Middle frontal gyrus (tissue), 1 donor: ENCODE measurements at regions not wholly inside any gene's neighbourhood (a gene's known extent, or its start where the extent isn't known, plus 50 kb on each side); places are given as distances from the start of the nearest gene placed in this dataset.

Experiments used
- DNase-seq: peaks from one replicate; pipeline ENCODE4 v3.0.0-alpha.2; 2015; ENCODE audit warnings: low spot score; ENCODE audit errors: extremely low spot score

DNA sequence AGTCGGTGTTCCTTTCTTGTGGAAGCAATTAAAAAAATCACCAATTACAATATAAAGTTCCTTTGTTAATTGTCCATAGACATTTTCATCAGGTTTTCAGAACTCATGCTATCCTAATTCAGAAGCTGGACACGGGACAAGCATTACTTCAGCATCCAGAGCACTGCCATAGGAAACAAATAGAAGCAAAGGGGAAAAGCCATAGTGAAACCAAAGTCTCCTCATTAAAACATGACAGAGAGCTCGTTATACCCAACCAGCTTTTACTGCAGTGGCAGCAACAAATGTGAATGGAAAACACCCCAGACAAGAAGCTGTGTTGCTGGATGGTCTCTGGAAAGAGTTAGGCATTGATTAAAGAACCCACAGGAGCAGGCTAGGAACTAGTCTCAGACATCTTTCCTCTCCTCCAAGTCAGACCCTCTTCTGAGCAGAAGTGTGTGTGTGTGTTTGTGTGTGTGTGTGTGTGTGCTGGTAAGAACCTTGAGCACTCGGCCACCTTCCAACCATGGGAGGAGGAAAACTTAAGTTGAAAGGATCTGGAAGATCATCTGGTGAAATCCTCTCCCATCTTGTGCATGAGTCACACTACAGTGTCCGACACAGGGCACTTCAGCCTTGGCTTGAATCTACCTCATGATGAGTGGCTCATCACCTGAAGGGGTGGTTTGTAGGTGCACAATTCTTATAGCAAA is 162.6 kb upstream of the ADAMTS16 start:
- no peak for DNase-seq

DNA sequence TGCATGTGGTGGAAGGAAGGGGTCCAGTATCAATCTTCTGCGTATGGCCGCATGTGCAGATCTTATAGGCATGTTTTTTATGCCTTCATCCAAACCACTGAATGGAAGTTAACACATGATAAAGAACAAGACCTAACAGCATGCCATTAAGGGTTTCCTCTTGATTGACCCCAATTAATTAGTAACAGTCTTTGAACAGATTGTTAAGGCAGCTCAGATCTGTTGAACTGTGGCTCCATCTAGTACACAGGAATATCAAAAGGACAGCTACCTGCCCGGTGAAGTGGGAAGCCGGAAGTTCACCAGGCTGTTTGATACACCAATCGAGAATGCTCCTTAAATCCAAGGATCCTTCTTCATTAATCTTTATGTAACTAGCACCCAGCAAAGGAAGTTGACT is 159.9 kb upstream of the ADAMTS16 start:
- no peak for DNase-seq

DNA sequence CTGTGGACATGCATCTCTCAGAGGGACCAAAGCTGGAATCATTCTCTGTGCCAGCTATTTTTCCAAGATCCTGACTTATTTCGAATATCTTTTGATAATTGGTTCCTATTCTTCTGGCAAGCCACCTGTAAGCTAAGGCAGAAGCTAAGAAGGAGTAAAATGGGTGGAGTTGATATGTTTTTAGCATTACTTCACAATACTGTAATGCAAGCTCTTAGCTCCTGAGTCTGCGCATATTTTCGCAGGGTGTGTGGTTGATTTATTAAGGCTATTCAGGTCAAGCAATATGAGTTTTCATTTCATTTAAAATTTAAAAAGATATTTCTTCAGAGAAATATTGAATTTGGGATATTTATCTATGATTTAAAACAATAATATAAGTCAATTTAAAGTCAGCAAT is 158.5 kb upstream of the ADAMTS16 start:
- DNase-seq = no peak

DNA sequence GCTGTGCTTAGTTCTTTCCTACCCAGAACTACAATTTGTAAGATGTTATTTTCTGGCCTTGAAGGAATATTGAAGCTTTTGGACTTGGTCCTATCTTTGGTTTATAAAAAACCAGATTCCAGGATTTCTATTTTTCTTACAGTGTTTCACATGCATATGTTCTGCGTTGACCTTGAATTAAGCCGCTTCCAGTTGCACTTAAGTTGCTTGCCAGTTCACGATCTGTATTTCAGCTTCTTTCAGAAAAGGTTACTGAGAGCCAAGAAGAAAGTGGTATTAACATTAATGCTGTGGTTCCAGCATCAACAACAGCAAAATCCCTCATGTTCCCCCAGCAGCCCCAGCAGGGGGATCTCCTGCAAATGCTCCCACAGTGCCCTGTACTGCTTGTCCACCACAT is 156.4 kb upstream of the ADAMTS16 start:
- no peak for DNase-seq

DNA sequence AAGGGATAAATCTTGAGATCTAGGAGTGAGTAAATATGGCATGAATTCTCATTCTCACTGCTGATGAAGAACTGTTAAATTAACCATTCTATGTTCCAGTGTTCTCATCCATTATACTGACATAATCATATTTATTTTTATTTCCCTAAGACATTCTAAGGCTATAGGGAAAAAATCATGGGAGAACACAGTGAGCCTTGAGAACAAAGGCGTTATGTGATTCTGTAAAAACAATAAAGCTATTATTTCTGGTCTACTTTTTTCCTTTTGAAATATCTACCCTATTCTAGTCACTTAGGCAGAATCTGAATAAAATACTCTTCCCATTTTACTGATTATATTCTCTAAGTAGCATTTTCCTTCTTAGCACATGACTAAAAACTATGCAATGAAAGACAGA is 155.7 kb upstream of the ADAMTS16 start:
- no peak for DNase-seq

DNA sequence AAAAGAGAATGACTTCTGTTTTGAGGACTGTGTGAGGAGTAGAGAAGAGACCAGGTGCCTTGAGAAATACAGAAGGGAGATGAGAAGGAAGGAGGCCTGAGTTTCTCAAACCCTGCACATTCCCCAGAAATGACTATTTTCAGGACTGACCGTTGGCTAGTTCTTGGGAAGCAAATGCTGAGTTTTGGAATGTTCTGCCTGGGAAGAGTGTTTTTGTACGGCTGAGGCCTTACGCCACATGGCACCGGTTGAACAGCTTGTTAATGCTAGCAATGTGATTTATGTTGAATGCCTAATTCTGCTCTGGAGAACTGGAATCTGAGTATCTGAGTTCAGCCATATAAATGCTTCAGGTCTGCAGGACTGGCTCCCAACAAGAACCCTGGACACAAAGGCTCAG is 152.7 kb upstream of the ADAMTS16 start:
- no peak for DNase-seq

DNA sequence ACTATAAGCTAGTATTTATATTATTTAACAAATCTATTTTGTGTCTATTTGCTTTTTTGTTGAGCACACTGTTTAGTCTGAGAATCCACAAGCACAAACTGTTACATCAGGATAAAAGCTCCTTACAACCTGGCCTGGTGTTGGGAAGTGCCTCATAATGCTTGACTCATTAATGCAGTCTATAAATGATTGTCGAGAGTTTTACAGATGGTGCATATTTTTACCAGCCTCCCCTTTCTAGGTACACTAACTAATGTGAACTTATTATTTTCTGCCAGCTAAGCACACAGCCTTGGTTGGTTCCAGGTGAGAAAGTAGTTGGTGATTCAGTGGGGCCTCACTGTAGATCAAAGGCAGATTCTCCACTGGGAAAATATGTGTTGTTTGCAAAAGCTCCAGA is 151.0 kb upstream of the ADAMTS16 start:
- DNase-seq = no peak

DNA sequence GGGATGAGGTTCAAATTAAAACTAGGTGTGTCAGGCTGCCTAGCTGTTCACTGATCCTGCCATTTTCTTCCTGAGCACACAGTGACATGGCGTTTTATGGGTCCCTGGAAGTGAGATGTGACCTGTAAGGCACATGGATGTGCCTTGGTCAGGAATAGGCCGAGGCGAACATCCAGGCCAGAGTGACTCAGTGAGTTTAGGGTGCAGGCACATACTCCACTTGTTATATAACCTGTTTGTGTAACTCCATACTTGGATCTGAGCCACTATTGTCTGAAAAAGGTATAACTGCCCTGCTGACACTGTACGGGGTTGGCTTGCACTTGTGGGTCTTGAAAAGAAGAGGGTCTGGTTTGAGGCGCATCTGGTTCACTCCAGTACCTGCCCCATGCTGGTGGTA is 150.1 kb upstream of the ADAMTS16 start:
- DNase-seq = no peak

DNA sequence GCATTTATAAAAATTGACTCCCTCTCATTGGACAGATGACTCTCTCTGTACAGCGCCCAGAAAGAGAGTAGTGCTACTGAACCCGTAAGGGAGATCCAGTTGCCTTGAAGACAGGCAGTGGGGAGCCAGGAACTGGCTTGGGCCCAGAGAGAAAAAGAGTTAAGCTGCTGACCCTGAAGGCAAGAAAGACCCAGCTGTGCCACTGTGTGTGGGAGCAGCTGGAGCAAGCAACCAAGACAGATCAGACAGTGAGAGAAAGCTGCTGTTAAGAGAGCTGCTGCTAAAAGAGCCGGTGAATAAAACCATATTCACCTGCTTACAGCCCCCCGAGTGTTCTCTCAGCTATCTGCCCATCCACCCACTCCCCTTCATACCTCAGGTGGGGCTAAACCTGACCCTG is 149.7 kb upstream of the ADAMTS16 start:
- DNase-seq = no peak

DNA sequence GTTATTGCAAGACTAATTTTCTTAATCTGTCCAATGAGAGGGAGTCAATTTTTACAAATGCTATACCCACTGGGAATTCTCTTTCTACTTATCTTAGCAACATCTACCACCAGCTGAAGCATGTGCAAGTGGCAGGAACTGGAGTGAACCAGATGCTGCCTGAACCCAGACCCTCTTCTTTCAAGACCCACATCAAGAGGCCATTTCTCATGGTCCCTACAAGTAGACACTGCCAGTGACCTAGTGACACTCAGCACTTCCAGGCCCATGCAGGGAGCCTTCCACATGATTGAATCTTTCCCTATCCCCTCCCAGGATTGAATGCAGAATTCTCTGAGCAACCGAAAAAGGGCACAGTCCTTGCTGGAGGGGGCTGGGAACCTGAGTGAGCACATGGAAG is 148.2 kb upstream of the ADAMTS16 start:
- DNase-seq = no peak

DNA sequence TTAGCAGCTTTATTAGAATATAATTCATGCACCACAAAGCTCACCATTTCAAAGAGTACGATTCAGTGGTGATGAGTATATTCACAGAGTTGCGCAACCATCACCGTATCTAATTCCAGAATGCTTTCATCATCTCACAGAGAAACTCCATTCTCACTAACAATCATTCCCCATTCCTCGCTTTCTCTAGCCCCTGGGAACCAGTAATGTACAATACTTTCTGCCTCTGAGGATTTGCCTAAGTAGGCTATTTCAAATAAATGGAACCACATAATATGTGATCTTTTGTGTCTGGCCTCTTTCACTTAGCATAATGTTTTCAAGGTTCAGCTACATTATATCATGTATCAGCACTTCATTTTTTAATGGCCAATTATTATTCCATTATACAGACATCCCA is 145.1 kb upstream of the ADAMTS16 start:
- no peak for DNase-seq

DNA sequence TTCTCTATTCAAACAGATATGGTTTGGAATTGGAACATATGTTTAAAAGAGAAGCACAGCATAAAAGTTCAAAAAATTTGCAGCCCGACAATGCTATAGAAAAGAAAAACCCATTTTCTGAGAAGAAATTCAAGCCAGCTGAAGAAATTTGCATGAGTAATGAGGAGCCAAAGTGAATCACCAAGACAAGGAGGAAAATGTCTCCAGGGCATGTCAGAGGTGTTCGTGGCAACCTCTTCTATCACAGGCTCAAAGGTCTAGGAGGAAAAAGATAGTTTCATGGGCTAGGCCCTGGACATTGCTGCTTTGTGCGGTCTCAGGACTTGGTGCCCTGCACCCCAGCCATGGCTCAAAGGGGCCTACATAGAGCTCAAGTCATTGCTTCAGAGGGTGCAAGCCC is 134.8 kb upstream of the ADAMTS16 start:
- no peak for DNase-seq

DNA sequence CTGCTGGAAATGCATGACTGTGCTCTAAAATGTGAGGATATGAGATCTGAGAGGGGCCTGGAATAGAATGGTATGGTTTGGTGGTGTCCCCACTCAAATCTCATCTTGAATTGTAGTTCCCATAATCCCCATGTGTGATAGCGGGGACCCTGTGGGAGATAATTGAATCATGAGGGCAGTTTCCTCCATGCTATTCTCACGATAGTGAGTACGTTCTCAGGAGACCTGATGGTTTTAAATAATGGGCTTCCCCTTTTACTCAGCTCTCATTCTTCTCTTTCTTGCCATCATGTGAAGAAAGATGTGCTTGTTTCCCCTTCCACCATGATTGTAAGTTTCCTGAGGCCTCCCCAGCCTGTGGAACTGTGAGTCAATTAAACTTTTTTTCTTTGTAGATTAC is 133.6 kb upstream of the ADAMTS16 start:
- no peak for DNase-seq

DNA sequence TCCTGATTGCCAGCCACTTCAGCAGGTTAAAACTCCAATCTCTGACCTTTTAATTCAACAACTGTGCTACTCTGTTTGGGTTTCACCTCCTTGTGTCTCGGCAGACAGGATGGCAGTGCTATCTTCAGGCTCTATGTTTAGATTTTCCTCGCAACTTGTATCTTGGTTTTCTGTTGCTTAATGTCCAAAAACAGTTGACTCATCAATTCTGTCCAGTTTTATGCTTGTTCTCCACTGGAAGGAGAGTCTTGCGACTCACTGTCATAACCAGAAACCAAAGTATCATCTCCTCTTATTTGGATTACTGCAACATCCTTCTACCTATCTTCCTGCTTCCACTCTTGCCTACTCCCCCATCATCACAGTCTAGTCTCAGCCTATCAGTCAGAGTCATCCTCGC is 130.9 kb upstream of the ADAMTS16 start:
- DNase-seq = no peak

DNA sequence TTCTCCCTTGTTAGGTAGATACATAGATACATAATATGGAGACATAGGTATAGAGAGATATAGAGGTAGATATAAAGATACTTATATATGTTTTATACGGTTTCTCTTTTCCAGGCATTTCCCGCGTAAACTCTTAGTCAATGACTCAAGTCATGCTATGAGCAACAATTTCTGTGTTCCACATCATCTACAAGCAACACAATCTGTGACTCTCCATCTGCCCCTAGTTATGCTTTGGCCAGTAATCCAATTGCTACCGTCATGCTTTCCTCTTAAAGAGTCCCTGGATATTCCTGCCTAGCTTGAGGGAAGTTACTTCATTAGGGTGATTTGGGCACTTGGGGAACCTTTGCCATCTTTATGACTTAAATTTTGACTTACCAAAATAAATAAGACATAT is 129.0 kb upstream of the ADAMTS16 start:
- DNase-seq = no peak

DNA sequence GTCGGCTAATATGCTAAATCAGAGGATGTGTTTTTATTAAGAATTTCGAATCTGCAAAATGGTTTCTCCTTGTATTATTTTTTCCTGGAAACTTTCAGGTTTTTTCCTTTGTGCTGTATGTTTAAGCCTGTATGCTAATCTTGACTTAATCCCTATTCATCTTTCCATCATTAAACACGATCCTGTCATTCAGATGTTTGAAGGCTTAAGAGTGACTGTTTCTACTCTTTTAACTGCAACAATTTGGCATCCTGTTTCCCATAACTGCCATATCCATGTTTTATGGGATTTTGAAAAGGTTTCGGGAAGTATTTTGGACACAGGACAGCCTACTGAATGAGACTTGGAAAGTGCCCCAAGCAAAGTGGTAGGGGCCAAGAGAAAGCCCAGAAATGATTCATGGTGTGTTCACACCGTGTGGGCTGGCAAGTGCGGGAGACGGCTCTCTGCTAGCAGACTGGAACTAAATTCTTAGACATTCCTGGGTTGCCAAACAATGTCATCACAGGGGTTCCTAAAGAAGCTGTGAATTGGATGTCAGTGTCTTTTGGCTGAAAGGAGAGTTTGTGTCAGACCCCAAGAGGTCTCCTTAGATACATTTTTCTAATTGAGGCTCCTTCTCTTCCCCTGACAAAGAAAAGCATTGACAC is 125.4 kb upstream of the ADAMTS16 start:
- DNase-seq = no peak

DNA sequence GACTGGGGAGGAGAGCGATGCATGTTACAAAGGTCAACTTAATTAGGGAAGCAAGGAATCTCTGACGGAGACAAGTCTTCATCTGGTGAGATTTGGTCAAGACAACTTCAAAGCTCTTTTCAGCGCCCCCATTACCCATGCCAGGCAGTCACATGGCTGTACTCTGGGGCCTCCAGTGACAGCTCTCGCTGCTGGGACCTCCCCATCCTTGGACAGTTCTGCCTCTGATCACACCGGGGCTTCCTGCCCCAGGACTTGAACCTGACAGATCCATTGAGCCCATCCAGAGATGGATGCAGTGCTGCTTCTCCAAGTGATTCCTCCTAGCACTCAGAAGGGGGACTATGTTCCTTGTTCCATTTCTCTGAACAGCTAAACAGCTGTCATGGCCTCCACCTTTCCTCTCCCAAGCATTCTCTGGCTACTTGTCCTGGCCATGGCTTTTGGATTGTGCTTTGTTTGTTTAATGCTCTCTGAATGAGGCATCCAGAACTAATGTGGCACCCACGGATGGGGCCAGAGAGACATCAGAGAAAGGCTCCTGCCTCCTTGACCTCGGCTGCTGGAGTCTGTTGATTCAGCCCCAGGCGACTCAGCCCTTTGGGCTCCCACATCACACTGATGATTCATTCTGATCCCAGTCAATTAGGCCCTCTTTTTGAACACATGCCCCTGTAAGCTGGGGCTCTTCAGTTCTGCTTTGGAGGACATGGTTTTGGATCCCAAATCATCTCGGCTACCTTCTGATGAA is 122.1 kb upstream of the ADAMTS16 start:
- DNase-seq = no peak

DNA sequence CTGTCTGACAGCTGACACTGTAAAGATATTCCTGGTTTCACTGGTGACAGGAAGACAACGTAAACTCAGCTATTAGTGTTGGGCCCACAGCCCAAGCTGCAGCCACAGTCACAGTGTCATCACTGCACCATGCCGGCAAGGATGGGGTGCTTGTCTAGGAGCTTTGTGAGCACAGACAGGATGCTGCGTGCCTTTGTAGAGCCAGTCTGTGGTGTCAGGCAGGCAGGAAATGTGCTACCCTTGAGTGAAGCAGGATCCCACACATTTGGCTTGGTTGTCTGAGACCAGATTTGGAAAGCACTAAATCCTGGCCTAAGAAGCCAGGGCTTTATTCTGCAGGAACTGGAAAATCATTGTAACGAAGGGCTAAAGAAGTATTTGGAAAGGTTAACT is 121.6 kb upstream of the ADAMTS16 start:
- no peak for DNase-seq

DNA sequence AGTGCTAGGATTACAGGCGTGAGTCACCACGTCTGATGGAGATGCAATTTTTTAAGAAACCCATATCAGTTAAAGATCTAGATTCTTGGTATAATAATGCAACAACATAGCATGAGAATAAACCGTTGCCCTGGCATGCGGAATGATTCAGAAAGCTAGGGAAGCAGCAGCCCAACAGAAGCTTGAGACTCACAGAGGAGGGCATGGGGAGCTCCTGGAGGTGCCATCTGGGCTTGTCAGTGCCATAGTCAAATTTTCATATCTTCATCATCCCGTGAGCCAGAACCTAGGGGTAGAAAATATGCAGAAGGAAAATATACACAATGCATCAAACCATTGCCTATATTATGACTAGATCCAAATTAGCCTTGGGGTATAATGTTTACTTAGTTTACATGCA is 118.7 kb upstream of the ADAMTS16 start:
- DNase-seq = no peak

DNA sequence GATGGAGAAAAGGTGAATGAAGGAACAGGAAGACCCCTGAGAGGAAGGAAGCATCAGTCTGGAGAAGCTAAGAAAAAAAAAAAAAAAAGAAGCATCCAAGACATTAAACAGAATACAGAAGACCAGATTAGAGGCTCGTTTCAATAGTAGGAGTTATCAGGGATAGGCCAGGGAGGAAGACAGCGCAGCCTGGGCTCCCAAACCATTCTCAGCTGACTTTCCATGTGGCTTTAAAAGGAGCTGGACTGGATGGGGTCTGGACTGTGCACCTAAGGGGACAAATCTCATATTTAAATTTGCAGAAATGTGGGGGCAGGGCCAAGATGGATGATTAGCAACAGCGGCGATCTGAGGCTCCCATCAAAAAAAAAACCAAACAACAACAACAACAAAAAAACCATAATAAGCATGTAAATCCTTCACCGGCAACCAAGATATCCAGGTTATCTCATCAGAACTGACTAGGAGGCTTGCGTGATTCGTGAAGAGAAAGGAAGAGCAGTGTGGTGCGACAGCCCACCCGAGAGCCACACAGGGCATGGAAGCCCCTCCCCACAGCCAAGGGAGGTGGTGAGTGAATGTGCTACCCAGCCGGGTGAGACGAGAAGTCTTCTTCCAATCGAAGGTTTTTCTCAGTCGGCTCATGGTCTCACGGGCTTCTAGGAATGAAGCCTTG is 114.9 kb upstream of the ADAMTS16 start:
- DNase-seq = no peak

DNA sequence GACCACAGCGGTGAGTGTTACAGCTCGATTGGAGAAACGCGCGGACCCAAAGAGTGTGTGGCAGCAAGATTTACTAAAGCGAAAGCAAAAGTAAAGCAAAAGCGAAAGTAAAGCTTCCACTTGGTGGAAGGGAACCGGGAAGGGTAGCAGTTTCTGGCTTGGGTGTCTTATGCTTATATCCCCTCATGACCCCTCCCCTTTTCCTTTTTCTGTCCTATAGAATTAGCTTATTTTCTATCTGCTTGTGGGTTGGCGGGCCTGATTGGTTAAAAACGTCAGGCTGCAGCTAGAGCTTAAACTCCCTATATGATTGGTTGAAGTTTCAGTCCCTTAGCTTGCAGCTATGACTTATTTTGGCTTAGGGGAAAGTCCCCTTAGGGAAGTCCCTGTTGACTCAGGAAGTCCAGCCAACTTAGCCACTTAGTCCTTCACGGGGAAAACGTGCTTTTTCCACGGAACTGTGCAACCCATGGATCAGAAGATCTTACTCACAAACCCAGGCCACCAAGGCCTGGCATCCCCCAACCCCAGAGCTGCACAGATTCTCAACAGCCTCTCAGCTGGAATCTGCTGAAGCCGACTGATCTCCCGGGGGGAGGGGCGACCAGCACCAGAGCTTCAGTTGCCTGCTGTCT is 114.2 kb upstream of the ADAMTS16 start:
- no peak for DNase-seq

DNA sequence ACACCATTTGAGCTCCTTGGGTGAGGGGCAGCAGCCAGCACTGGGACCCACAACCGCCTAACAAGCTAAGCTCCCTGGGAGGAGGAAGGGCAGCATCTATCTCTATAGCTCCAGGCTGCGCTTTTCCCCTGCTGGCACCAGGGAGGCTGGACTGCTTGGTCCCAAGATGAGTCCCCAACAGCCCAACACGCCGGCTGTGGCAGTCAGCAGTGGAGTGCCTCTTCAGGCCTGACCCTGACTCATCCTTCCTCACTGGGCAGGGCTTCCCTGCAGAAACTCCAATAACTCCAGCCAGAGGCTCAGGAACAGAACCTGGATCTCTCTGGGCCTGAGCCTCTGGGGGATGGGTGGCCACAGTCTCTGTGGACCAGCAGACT is 113.7 kb upstream of the ADAMTS16 start:
- DNase-seq = no peak
